ENCODE measurements at regions not wholly inside any gene's neighbourhood (a gene's known extent, or its start where the extent isn't known, plus 50 kb on each side); places are given as distances from the start of the nearest gene placed in this dataset.

- DNase-seq (ENCODE audit: low read depth), result no peak
These were observed 390.9 kb downstream of the PBX1 start for GRCh38 chr1:164949771-164950471.

- DNase-seq (ENCODE audit: low read depth), result no peak
These were observed 389.1 kb downstream of the PBX1 start for GRCh38 chr1:164948101-164948500.

DNA sequence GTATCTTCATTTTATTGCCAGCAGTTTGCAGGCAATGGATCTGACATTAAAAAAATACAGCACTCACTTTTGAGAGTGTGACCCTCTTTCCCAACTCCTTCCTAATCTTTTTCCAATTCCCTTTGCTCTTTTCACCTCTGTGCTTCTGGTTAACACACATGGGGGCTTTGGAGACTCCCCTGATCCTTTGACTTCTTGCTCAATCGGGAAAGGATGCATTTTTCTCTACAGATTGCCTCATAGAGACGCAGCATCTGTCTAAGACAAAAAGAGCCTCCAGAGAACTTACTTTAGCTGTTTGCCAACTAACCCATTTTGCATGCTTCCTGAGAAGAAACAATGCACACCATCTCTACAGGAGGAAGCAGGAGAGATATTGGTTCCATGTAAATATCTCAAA, 378.3 kb downstream of the PBX1 start:
- DNase-seq (ENCODE audit: low read depth), result no peak

DNA sequence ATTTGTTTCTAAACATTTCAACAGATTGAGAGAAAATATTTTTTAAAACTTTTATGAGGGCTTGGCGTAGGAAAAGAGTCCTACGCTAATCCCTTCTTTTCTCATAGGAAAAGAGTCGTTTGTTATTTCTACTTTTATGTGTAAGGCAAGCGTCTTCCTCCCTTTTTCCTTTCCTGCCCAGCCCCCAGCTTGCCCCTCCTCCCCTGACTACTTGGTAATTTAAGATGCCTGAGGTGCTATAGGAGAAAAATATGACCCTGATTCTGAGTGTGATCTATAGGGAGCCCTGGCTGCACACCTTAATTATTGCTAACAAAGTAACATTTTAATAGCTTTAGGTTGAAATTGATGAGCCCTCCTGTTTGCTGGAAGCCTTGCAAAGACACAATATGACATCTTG, 373.6 kb downstream of the PBX1 start:
- no peak for DNase-seq (ENCODE audit: low read depth)

- no peak for DNase-seq (ENCODE audit: low read depth)
These were observed 371.8 kb downstream of the PBX1 start for GRCh38 chr1:164930833-164931232.

DNA sequence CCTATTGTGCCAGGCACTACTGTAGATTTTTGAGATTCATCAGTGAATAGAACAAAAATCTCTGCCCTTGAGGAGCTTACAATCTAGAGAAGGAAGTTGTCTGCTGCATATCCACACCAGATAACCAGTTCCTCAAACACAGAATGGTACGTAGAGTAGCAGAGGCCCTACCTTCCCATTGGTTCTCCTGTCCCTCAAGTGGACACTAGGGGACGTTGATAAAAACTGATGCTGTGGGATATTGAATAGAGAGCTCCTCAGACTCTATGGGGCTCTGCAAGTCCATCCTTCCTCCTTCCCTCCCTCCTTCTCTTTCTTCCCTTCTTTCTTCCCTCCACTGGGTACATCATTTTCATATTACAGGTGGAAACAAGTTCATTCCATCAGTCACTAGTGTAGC, 371.3 kb downstream of the PBX1 start:
- DNase-seq (ENCODE audit: low read depth), result no peak

GRCh38 chr1:164928232-164928812, 369.3 kb downstream of the PBX1 start:
- DNase-seq (ENCODE audit: low read depth), result no peak

- no peak for DNase-seq (ENCODE audit: low read depth)
These were observed 367.1 kb downstream of the PBX1 start for GRCh38 chr1:164926107-164926506.

- no peak for DNase-seq (ENCODE audit: low read depth)
These were observed 363.6 kb downstream of the PBX1 start for GRCh38 chr1:164922585-164922984.

GRCh38 chr1:164921493-164921892, 362.5 kb downstream of the PBX1 start:
- no peak for DNase-seq (ENCODE audit: low read depth)

DNA sequence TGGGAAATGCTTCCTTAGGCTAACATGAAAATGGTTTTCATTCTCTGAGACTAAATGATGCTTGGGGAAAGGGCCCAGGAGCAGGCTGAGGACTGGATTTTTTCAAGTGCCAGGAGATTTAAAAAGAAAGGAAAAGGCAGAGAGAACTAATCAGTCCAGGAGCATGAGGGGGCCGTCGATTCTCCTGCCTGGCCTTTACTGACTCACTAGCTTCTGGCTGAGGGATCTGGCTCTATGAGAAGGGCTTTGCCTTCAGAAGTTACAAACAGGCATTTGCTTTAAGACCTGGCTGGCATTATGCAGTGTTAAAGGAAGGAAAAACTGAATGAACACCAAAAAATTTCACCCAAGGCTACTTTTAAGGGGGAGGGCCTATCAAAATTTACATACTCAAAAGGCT, 359.2 kb downstream of the PBX1 start:
- no peak for DNase-seq (ENCODE audit: low read depth)

GRCh38 chr1:164914208-164914607, 355.2 kb downstream of the PBX1 start:
- peak; percentile 21 for DNase-seq (ENCODE audit: low read depth)

DNA sequence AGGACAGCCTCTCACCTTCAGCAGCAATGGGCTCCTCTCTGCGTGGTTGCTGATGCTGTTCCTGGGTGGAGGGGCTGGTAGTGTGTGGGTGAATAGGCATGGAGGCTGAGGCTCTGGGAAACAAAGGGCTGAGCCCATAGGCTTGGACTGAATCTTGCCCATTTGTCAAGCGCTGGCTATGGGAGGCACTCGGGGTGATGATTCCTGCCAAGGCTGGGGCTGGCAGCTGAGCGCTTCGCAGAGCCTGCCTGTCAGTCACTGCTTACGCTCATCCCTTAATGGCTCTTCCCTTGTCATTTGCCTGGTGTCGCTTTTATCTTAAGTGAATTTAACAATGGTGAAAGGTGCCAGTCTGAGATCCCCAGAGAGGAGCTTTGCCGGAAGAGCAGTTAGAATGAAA, 353.3 kb downstream of the PBX1 start:
- peak; percentile 1 for DNase-seq (ENCODE audit: low read depth)

GRCh38 chr1:164910671-164911070, 351.7 kb downstream of the PBX1 start:
- no peak for DNase-seq (ENCODE audit: low read depth)

DNA sequence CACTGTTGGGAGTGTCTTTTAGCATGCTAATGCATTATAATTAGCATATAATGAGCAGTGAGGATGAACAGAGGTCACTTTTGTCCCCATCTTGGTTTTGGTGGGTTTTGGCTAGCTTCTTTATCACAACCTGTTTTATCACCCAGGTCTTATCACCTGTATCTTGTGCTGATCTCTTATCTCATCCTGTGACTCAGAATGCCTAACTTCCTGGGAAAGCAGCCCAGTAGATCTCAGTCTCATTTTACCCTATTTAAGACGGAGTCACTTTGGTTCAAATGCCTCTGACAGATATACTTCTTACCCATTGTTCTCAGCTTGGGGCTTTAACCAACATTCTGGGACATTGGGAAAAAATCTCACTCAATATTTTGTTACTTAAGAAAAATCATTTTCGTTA, 348.7 kb downstream of the PBX1 start:
- no peak for DNase-seq (ENCODE audit: low read depth)

GRCh38 chr1:164905869-164906268, 346.9 kb downstream of the PBX1 start:
- no peak for DNase-seq (ENCODE audit: low read depth)

- DNase-seq (ENCODE audit: low read depth), result no peak
These were observed 343.5 kb downstream of the PBX1 start for GRCh38 chr1:164902491-164902890.
